ENCODE measurements at regions not wholly inside any gene's neighbourhood (a gene's known extent, or its start where the extent isn't known, plus 50 kb on each side); places are given as distances from the start of the nearest gene placed in this dataset.
"Not testable (repeated sequence)": the region's sequence is repeated elsewhere in the genome, so short reads cannot be mapped to it uniquely, and the experiment has no call there.

- H3K27ac Mint-ChIP-seq, result no peak overlapping the region
- no peaks in the 10 kb centered on the region for H3K4me1 ChIP-seq (ENCODE audit: insufficient read depth, low read length)
- no peak overlapping the region for H3K4me3 Mint-ChIP-seq
- H3K4me1 Mint-ChIP-seq, result no peaks in the 10 kb centered on the region
- H3K4me3 ChIP-seq (ENCODE audit: low read length), result no peak overlapping the region
- POLR2A ChIA-PET, result no interaction called here
- no peaks in the 10 kb centered on the region for H3K9me3 ChIP-seq (ENCODE audit: low read length)
- no peaks in the 10 kb centered on the region for H3K27me3 Mint-ChIP-seq
- CTCF ChIA-PET, result no interaction called here
- DNase-seq, result no peak
- no peaks in the 10 kb centered on the region for H3K27me3 ChIP-seq (ENCODE audit: insufficient read depth, low read length, poor library complexity, severe bottlenecking)
- H3K27ac ChIP-seq (ENCODE audit: low read depth, low read length), result no peak overlapping the region
- H3K36me3 ChIP-seq (ENCODE audit: insufficient read depth, low read length), result no peaks in the 10 kb centered on the region
- no peaks in the 10 kb centered on the region for H3K36me3 Mint-ChIP-seq
- H3K9me3 Mint-ChIP-seq, result peaks cover 0 to 32% (median 1%) of the 10 kb centered on the region in 5 donors
These were observed 657.2 kb downstream of the TLE1 start for GRCh38 chr9:81032030-81032572.

GRCh38 chr9:81031422-81032029, 657.8 kb downstream of the TLE1 start:
- no peak for DNase-seq
- peaks cover 0 to 31% (median 1%) of the 10 kb centered on the region in 5 donors for H3K9me3 Mint-ChIP-seq
- POLR2A ChIA-PET, result no interaction called here
- H3K4me1 Mint-ChIP-seq, result no peaks in the 10 kb centered on the region
- no peaks in the 10 kb centered on the region for H3K36me3 ChIP-seq (ENCODE audit: insufficient read depth, low read length)
- no peak overlapping the region for H3K4me3 ChIP-seq (ENCODE audit: low read length)
- H3K27ac ChIP-seq (ENCODE audit: low read depth, low read length), result no peak overlapping the region
- H3K4me1 ChIP-seq (ENCODE audit: insufficient read depth, low read length), result no peaks in the 10 kb centered on the region
- H3K27me3 ChIP-seq (ENCODE audit: insufficient read depth, low read length, poor library complexity, severe bottlenecking), result no peaks in the 10 kb centered on the region
- H3K9me3 ChIP-seq (ENCODE audit: low read length), result no peaks in the 10 kb centered on the region
- no peaks in the 10 kb centered on the region for H3K27me3 Mint-ChIP-seq
- CTCF ChIA-PET, result no interaction called here
- H3K36me3 Mint-ChIP-seq, result no peaks in the 10 kb centered on the region
- no peak overlapping the region for H3K27ac Mint-ChIP-seq
- H3K4me3 Mint-ChIP-seq, result no peak overlapping the region

DNA sequence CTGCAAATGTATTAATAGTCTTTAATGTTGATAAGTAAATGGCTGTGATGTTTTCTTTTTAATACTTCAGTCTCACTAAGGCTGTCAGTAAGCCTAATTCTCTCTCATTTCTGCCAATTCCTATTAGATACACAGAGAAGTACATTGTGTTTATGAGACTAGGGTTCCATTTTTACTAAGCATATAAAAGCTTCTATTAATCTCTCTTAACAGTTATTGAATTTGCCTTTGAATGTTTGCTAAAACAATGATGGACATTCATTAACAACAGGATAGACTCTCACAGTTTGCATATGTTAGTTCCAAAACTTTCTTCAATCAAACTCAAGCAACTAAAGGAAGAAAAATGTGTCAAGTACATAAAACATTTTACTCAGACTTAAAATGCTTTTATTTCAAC, 659.3 kb downstream of the TLE1 start:
- POLR2A ChIA-PET, result no interaction called here
- no peaks in the 10 kb centered on the region for H3K27me3 Mint-ChIP-seq
- Histone ChIP-seq H3K36me3 (ENCODE audit: insufficient read depth, low read length) (no peaks in the 10 kb centered on the region), H3K4me3 (ENCODE audit: low read length) (no peak overlapping the region), H3K9me3 (ENCODE audit: low read length) (no peaks in the 10 kb centered on the region), H3K4me1 (ENCODE audit: insufficient read depth, low read length) (no peaks in the 10 kb centered on the region), H3K27ac (ENCODE audit: low read depth, low read length) (no peak overlapping the region), H3K27me3 (ENCODE audit: insufficient read depth, low read length, poor library complexity, severe bottlenecking) (no peaks in the 10 kb centered on the region)
- H3K9me3 Mint-ChIP-seq, result peaks cover 0 to 27% (median 1%) of the 10 kb centered on the region in 5 donors
- no peaks in the 10 kb centered on the region for H3K36me3 Mint-ChIP-seq
- DNase-seq, result no peak
- H3K4me3 Mint-ChIP-seq, result no peak overlapping the region
- no peaks in the 10 kb centered on the region for H3K4me1 Mint-ChIP-seq
- H3K27ac Mint-ChIP-seq, result no peak overlapping the region
- CTCF ChIA-PET, result no interaction called here

- H3K36me3 Mint-ChIP-seq, result no peaks in the 10 kb centered on the region
- no peak overlapping the region for H3K27ac Mint-ChIP-seq
- Histone ChIP-seq H3K36me3 (ENCODE audit: insufficient read depth, low read length) (no peaks in the 10 kb centered on the region), H3K4me1 (ENCODE audit: insufficient read depth, low read length) (no peaks in the 10 kb centered on the region), H3K27me3 (ENCODE audit: insufficient read depth, low read length, poor library complexity, severe bottlenecking) (no peaks in the 10 kb centered on the region), H3K9me3 (ENCODE audit: low read length) (no peaks in the 10 kb centered on the region), H3K27ac (ENCODE audit: low read depth, low read length) (no peak overlapping the region), H3K4me3 (ENCODE audit: low read length) (no peak overlapping the region)
- H3K27me3 Mint-ChIP-seq, result no peaks in the 10 kb centered on the region
- no peak for DNase-seq
- H3K4me1 Mint-ChIP-seq, result no peaks in the 10 kb centered on the region
- ChIA-PET CTCF (no interaction called here), POLR2A (no interaction called here)
- H3K4me3 Mint-ChIP-seq, result no peak overlapping the region
- peaks cover 0 to 33% (median 1%) of the 10 kb centered on the region in 5 donors for H3K9me3 Mint-ChIP-seq
These were observed 660.8 kb downstream of the TLE1 start for GRCh38 chr9:81028504-81028903.

- no peaks in the 10 kb centered on the region for H3K27me3 Mint-ChIP-seq
- no peak overlapping the region for H3K4me3 Mint-ChIP-seq
- no peaks in the 10 kb centered on the region for H3K36me3 Mint-ChIP-seq
- Histone ChIP-seq H3K4me3 (ENCODE audit: low read length) (no peak overlapping the region), H3K9me3 (ENCODE audit: low read length) (no peaks in the 10 kb centered on the region), H3K27me3 (ENCODE audit: insufficient read depth, low read length, poor library complexity, severe bottlenecking) (no peaks in the 10 kb centered on the region), H3K4me1 (ENCODE audit: insufficient read depth, low read length) (no peaks in the 10 kb centered on the region), H3K27ac (ENCODE audit: low read depth, low read length) (no peak overlapping the region), H3K36me3 (ENCODE audit: insufficient read depth, low read length) (no peaks in the 10 kb centered on the region)
- no peak overlapping the region for H3K27ac Mint-ChIP-seq
- DNase-seq, result no peak
- POLR2A ChIA-PET, result no interaction called here
- no peaks in the 10 kb centered on the region for H3K4me1 Mint-ChIP-seq
- peaks cover 0 to 23% (median 11%) of the 10 kb centered on the region in 5 donors for H3K9me3 Mint-ChIP-seq
- CTCF ChIA-PET, result no interaction called here
These were observed 667.2 kb downstream of the TLE1 start for GRCh38 chr9:81022177-81022576.

DNA sequence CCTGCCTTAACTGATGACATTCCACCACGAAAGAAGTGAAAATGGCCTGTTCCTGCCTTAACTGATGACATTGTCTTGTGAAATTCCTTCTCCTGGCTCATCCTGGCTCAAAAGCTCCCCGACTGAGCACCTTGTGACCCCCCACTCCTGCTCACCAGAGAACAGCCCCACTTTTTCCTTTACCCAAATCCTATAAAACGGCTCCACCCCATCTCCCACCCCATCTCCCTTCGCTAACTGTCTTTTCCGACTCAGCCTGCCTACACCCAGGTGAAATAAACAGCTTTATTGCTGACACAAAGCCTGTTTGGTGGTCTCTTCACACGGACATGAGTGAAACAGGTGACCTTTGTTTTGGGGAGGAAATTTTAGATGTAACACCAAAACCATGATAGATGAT, 674.4 kb downstream of the TLE1 start:
- H3K4me1 Mint-ChIP-seq; H3K27me3 ChIP-seq (ENCODE audit: insufficient read depth, low read length, poor library complexity, severe bottlenecking); DNase-seq; H3K27ac ChIP-seq (ENCODE audit: low read depth, low read length); H3K27me3 Mint-ChIP-seq; H3K4me3 Mint-ChIP-seq; CTCF ChIA-PET; H3K4me1 ChIP-seq (ENCODE audit: insufficient read depth, low read length); H3K36me3 Mint-ChIP-seq; H3K36me3 ChIP-seq (ENCODE audit: insufficient read depth, low read length); H3K9me3 ChIP-seq (ENCODE audit: low read length); H3K4me3 ChIP-seq (ENCODE audit: low read length); POLR2A ChIA-PET; H3K27ac Mint-ChIP-seq: not testable (repeated sequence)
- peaks cover 8 to 21% (median 11%) of the 10 kb centered on the region in 5 donors for H3K9me3 Mint-ChIP-seq

DNA sequence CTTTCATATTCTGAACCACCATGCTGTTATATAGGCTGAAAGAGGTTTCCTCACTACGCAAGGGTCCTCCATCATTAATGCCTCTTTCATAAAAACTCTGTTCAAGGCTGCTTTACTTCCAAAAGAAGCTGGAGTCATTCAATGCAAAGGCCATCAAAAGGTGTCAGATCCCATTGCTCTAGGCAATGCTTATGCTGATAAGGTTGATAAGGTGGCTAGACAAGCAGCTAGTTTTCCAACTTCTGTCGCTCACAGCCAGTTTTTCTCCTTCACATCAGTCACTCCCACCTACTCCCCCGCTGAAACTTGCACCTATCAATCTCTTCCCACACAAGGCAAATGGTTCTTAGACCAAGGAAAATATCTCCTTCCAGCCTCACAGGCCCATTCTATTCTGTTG, 676.2 kb downstream of the TLE1 start:
- H3K36me3 Mint-ChIP-seq; H3K27me3 Mint-ChIP-seq; H3K4me3 ChIP-seq (ENCODE audit: low read length); H3K36me3 ChIP-seq (ENCODE audit: insufficient read depth, low read length); H3K4me1 ChIP-seq (ENCODE audit: insufficient read depth, low read length); H3K4me3 Mint-ChIP-seq; H3K4me1 Mint-ChIP-seq; H3K27ac Mint-ChIP-seq; H3K27me3 ChIP-seq (ENCODE audit: insufficient read depth, low read length, poor library complexity, severe bottlenecking); H3K27ac ChIP-seq (ENCODE audit: low read depth, low read length); POLR2A ChIA-PET; CTCF ChIA-PET; DNase-seq; H3K9me3 ChIP-seq (ENCODE audit: low read length): not testable (repeated sequence)
- H3K9me3 Mint-ChIP-seq, result peaks cover 8 to 23% (median 15%) of the 10 kb centered on the region in 5 donors

GRCh38 chr9:81002906-81003305, 686.4 kb downstream of the TLE1 start:
- Mint-ChIP-seq H3K4me3 (no peak overlapping the region), H3K36me3 (no peaks in the 10 kb centered on the region), H3K27ac (no peak overlapping the region), H3K4me1 (no peaks in the 10 kb centered on the region), H3K27me3 (no peaks in the 10 kb centered on the region), H3K9me3 (peaks cover 1 to 40% (median 11%) of the 10 kb centered on the region in 5 donors)
- Histone ChIP-seq H3K4me1 (ENCODE audit: insufficient read depth, low read length) (no peaks in the 10 kb centered on the region), H3K9me3 (ENCODE audit: low read length) (peaks cover 4% of the 10 kb centered on the region), H3K36me3 (ENCODE audit: insufficient read depth, low read length) (no peaks in the 10 kb centered on the region), H3K27me3 (ENCODE audit: insufficient read depth, low read length, poor library complexity, severe bottlenecking) (no peaks in the 10 kb centered on the region), H3K4me3 (ENCODE audit: low read length) (no peak overlapping the region), H3K27ac (ENCODE audit: low read depth, low read length) (no peak overlapping the region)
- CTCF ChIA-PET, result interaction anchor here (1.1 kb wide), 1 partner anchor 9 kb away, joined by 3 read pairs; no protein-coding TSS in a partner anchor
- POLR2A ChIA-PET, result no interaction called here
- DNase-seq, result no peak
